HepG2 (cell line): ENCODE measurements at regions not wholly inside any gene's neighbourhood (a gene's known extent, or its start where the extent isn't known, plus 50 kb on each side); places are given as distances from the start of the nearest gene placed in this dataset.
A peak's percentile ranks its signal among the peaks of the same experiment; 100 is the strongest.

ENCODE experiments used
- ELF3 ChIP-seq: IDR thresholded peaks from 2 replicates; pipeline ENCODE4 v1.6.1; 2016; ENCODE audit warnings: missing genetic modification reagents, missing compliant biosample characterization
- ESRRA ChIP-seq: sonication (generic); formaldehyde crosslinking; IDR thresholded peaks from 2 replicates; pipeline ENCODE4 v1.5.1; 2020; ENCODE audit warnings: mild to moderate bottlenecking, low read depth, missing genetic modification reagents
- FOXC1 ChIP-seq: sonication (generic); formaldehyde crosslinking; IDR thresholded peaks from 2 replicates; pipeline ENCODE4 v1.8.0; 2022; ENCODE audit warnings: mild to moderate bottlenecking, missing genetic modification reagents, borderline replicate concordance
- HES4 ChIP-seq: sonication (generic); formaldehyde crosslinking; IDR thresholded peaks from 2 replicates; pipeline ENCODE4 v1.9.0; 2021; ENCODE audit warnings: mild to moderate bottlenecking, missing genetic modification reagents, borderline replicate concordance
- KLF13 ChIP-seq: sonication (generic); formaldehyde crosslinking; IDR thresholded peaks from 2 replicates; pipeline ENCODE4 v1.4.0; 2020; ENCODE audit warnings: mild to moderate bottlenecking, missing genetic modification reagents
- MEF2D ChIP-seq: sonication (generic); formaldehyde crosslinking; IDR thresholded peaks from 2 replicates; pipeline ENCODE4 v1.5.1; 2020; ENCODE audit warnings: mild to moderate bottlenecking, missing genetic modification reagents
- NFKB2 ChIP-seq: sonication (generic); formaldehyde crosslinking; IDR thresholded peaks from 2 replicates; pipeline ENCODE4 v1.4.0; 2020; ENCODE audit warnings: missing genetic modification reagents, borderline replicate concordance
- SPEN ChIP-seq: sonication (generic); formaldehyde crosslinking; IDR thresholded peaks from 2 replicates; pipeline ENCODE4 v1.5.1; 2020; ENCODE audit warnings: low read depth, mild to moderate bottlenecking, missing genetic modification reagents
- STAG1 ChIP-seq: sonication (generic); formaldehyde crosslinking; IDR thresholded peaks from 2 replicates; pipeline ENCODE4 v1.4.0; 2020; ENCODE audit warnings: missing genetic modification reagents
- TBX2 ChIP-seq: sonication (generic); formaldehyde crosslinking; IDR thresholded peaks from 2 replicates; pipeline ENCODE4 v1.5.0; 2020; ENCODE audit warnings: missing genetic modification reagents, mild to moderate bottlenecking, borderline replicate concordance
- ZBTB25 ChIP-seq: IDR thresholded peaks from 2 replicates; pipeline ENCODE4 v1.6.1; 2018; ENCODE audit warnings: missing genetic modification reagents
- ZFP91 ChIP-seq: sonication (generic); formaldehyde crosslinking; IDR thresholded peaks from 2 replicates; pipeline ENCODE4 v1.9.0; 2022; ENCODE audit warnings: missing genetic modification reagents, mild to moderate bottlenecking, borderline replicate concordance
- ZIK1 ChIP-seq: sonication (generic); formaldehyde crosslinking; IDR thresholded peaks from 2 replicates; pipeline ENCODE4 v1.5.0; 2020; ENCODE audit warnings: mild to moderate bottlenecking, low read depth, missing genetic modification reagents, borderline replicate concordance
- ZKSCAN1 ChIP-seq: fragments of 150-350 bp; IDR thresholded peaks from 2 replicates; pipeline ENCODE4 v1.6.1; 2014; ENCODE audit warnings: low read length
- ZNF138 ChIP-seq: sonication (generic); formaldehyde crosslinking; IDR thresholded peaks from 2 replicates; pipeline ENCODE4 v1.5.0; 2020; ENCODE audit warnings: mild to moderate bottlenecking, low read depth, missing genetic modification reagents
- ZNF513 ChIP-seq: sonication (generic); formaldehyde crosslinking; conservative IDR thresholded peaks from 2 replicates; pipeline ENCODE4 v1.5.0; 2020; ENCODE audit warnings: missing genetic modification reagents
- ZNF567 ChIP-seq: sonication (generic); formaldehyde crosslinking; IDR thresholded peaks from 2 replicates; pipeline ENCODE4 v1.8.1; 2023; ENCODE audit warnings: mild to moderate bottlenecking, missing genetic modification reagents, borderline replicate concordance
- ZNF569 ChIP-seq: sonication (generic); formaldehyde crosslinking; IDR thresholded peaks from 2 replicates; pipeline ENCODE4 v1.5.0; 2020; ENCODE audit warnings: mild to moderate bottlenecking, missing genetic modification reagents, moderate library complexity, borderline replicate concordance
- ZNF768 ChIP-seq: sonication (generic); formaldehyde crosslinking; IDR thresholded peaks from 2 replicates; pipeline ENCODE4 v1.4.0; 2020; ENCODE audit warnings: missing genetic modification reagents
- ZNF891 ChIP-seq: sonication (generic); formaldehyde crosslinking; IDR thresholded peaks from 2 replicates; pipeline ENCODE4 v1.5.0; 2020; ENCODE audit warnings: mild to moderate bottlenecking, missing genetic modification reagents
- TF ChIP-seq, protein P1 (sequence below): IDR thresholded peaks from 2 replicates; pipeline ENCODE4 v1.6.1; 2016
- TF ChIP-seq, protein P2 (sequence below): sonication (generic); formaldehyde crosslinking; IDR thresholded peaks from 2 replicates; pipeline ENCODE4 v1.5.0; 2020; ENCODE audit warnings: missing genetic modification reagents

DNA sequence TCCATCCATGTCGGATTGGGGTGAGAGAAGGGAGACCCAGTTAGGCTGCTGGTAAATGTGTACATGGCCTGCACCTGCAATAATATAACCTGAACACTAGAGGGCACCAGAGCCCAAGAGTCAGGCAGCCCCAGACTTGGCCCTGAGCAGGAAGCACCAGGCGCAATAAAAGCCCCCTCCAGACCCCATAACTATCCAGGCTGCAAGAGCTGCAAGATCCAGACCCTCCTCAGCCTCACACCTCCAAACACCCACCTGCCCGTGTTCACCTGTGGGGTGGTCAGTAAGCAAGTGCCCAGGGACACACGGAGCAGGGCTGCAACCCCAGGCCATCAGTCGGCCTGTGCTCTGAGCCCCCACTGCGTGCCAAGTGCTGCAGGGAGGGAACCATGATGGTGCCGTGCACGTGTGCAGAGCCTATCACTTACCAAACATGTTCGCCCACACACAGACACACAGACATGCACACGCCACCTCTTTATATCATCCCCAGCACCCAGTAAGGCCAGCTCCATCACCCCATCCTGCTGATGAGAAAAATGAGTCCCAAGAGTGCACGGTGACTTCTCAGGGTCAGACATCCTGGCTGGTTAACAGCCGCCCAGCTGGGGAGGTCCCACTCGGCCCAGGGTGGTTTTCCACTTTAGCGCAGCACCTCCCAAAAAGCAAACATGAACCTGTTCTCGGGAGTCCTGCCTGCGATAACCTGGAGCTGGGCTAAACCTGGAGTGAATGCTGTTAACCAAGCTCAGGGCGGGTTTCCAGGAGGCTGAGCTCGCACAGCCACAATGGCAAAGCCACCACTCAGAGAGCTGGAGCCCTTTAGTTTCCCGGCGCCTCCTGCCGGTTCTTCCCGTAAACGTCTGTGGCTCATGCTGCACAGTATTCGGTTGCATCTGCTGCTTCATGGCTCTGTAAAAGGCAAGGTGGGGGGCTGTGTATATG, 439.8 kb downstream of the SOX9 start (continued):
- TF ChIP-seq ZNF513 (no peak), ZIK1 (CRISPR knock-in tag) (0 out of 2 replicates have a peak, but pooled peaks have one; percentile 54), STAG1 (peak; percentile 96), ZBTB25 (CRISPR knock-in tag) (no peak), SPEN (0 out of 2 replicates have a peak, but pooled peaks have one; percentile 19), ESRRA (no peak), ZNF138 (CRISPR knock-in tag) (peak; percentile 55; the same call in 1 of the 2 replicates), ELF3 (no peak), KLF13 (no peak), MEF2D (CRISPR knock-in tag) (no peak), FOXC1 (CRISPR knock-in tag) (0 out of 2 replicates have a peak, but pooled peaks have one; percentile 51), ZFP91 (CRISPR knock-in tag) (peak; percentile 63; the same call in 1 of the 2 replicates), HES4 (no peak), ZNF768 (peak; percentile 42; the same call in 1 of the 2 replicates), ZNF569 (CRISPR knock-in tag) (no peak), ZKSCAN1 (no peak), ZNF891 (CRISPR knock-in tag) (0 out of 2 replicates have a peak, but pooled peaks have one; percentile 2), ZNF567 (CRISPR knock-in tag) (0 out of 2 replicates have a peak, but pooled peaks have one; percentile 68), TBX2 (0 out of 2 replicates have a peak, but pooled peaks have one; percentile 31), NFKB2 (CRISPR knock-in tag) (peak; percentile 37; the same call in 1 of the 2 replicates)
- TF ChIP-seq, protein P1, sequence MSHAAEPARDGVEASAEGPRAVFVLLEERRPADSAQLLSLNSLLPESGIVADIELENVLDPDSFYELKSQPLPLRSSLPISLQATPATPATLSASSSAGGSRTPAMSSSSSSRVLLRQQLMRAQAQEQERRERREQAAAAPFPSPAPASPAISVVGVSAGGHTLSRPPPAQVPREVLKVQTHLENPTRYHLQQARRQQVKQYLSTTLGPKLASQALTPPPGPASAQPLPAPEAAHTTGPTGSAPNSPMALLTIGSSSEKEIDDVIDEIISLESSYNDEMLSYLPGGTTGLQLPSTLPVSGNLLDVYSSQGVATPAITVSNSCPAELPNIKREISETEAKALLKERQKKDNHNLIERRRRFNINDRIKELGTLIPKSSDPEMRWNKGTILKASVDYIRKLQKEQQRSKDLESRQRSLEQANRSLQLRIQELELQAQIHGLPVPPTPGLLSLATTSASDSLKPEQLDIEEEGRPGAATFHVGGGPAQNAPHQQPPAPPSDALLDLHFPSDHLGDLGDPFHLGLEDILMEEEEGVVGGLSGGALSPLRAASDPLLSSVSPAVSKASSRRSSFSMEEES (CRISPR knock-in tag) = no peak
- TF ChIP-seq, protein P2, sequence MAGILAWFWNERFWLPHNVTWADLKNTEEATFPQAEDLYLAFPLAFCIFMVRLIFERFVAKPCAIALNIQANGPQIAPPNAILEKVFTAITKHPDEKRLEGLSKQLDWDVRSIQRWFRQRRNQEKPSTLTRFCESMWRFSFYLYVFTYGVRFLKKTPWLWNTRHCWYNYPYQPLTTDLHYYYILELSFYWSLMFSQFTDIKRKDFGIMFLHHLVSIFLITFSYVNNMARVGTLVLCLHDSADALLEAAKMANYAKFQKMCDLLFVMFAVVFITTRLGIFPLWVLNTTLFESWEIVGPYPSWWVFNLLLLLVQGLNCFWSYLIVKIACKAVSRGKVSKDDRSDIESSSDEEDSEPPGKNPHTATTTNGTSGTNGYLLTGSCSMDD (CRISPR knock-in tag) = no peak
